Keratinocyte (primary cell): ENCODE measurements at regions not wholly inside any gene's neighbourhood (a gene's known extent, or its start where the extent isn't known, plus 50 kb on each side); places are given as distances from the start of the nearest gene placed in this dataset.

Experiments used
- DNase-seq: peaks from one replicate; pipeline ENCODE4 v3.0.0-alpha.2; 2011; ENCODE audit warnings: low read depth, missing footprints, low spot score
- FAIRE-seq: peaks from 2 replicates; lab custom pipeline; 2011; peaks lifted over from hg19 to GRCh38; lab: Jason Lieb, UNC
- H2AFZ ChIP-seq: 2 replicates; pipeline ENCODE4 v1.6.0; 2012; ENCODE audit warnings: low read length, control low read depth, inconsistent platforms; ENCODE audit not compliant: control insufficient read depth
- H3K27ac ChIP-seq: 2 replicates; pipeline ENCODE4 v1.5.1; 2011; ENCODE audit warnings: low read length; ENCODE audit not compliant: control insufficient read depth, insufficient read depth
- H3K27me3 ChIP-seq: 3 replicates; pipeline ENCODE4 v1.6.0; 2011; ENCODE audit warnings: low read length; ENCODE audit not compliant: control insufficient read depth, insufficient read depth; ENCODE audit errors: extremely low read depth
- H3K36me3 ChIP-seq, 2 experiments: 2 replicates in 1 of 2; 3 replicates in 1 of 2; pipeline ENCODE4 v1.5.1; 2011; ENCODE audit warnings: low read length in 2 of 2, mild to moderate bottlenecking in 1 of 2; ENCODE audit not compliant: control insufficient read depth in 2 of 2, insufficient read depth in 2 of 2; ENCODE audit errors: extremely low read depth in 1 of 2
- H3K4me1 ChIP-seq: 3 replicates; pipeline ENCODE4 v1.5.1; 2011; ENCODE audit warnings: low read length; ENCODE audit not compliant: control insufficient read depth, insufficient read depth; ENCODE audit errors: extremely low read depth
- H3K4me2 ChIP-seq: 3 replicates; pipeline ENCODE4 v1.6.0; 2011; ENCODE audit warnings: low read depth, low read length; ENCODE audit not compliant: control insufficient read depth, insufficient read depth; ENCODE audit errors: extremely low read depth
- H3K4me3 ChIP-seq, 3 experiments: fragments of 200-600 bp in 1 of 3; sonication (generic) in 1 of 3; 2 replicates in 2 of 3; 3 replicates in 1 of 3; pipeline ENCODE4 v1.5.1; 2011 to 2016; ENCODE audit warnings: low read length in 3 of 3, mild to moderate bottlenecking in 3 of 3, control low read depth in 2 of 3, inconsistent platforms in 1 of 3, low read depth in 1 of 3, mixed read lengths in 1 of 3, mixed run types in 1 of 3, moderate library complexity in 1 of 3; ENCODE audit not compliant: control insufficient read depth in 2 of 3, insufficient read depth in 2 of 3; ENCODE audit errors: extremely low read depth in 1 of 3
- H3K79me2 ChIP-seq: 2 replicates; pipeline ENCODE4 v1.6.0; 2012; ENCODE audit warnings: low read length; ENCODE audit not compliant: control insufficient read depth, insufficient read depth
- H3K9ac ChIP-seq: 3 replicates; pipeline ENCODE4 v1.6.0; 2011; ENCODE audit warnings: low read length; ENCODE audit not compliant: control insufficient read depth, insufficient read depth; ENCODE audit errors: extremely low read depth
- H3K9me1 ChIP-seq: 3 replicates; pipeline ENCODE4 v1.6.0; 2011; ENCODE audit warnings: low read length; ENCODE audit not compliant: control insufficient read depth, insufficient read depth; ENCODE audit errors: extremely low read depth
- H3K9me3 ChIP-seq: 2 replicates; pipeline ENCODE4 v1.5.1; 2012; ENCODE audit warnings: low read depth, low read length; ENCODE audit not compliant: control insufficient read depth
- H4K20me1 ChIP-seq: 3 replicates; pipeline ENCODE4 v1.6.0; 2011; ENCODE audit warnings: low read length; ENCODE audit not compliant: control insufficient read depth, insufficient read depth; ENCODE audit errors: extremely low read depth
- EZH2 ChIP-seq: IDR thresholded peaks from one replicate; pipeline ENCODE4 v1.6.1; 2012; ENCODE audit warnings: inconsistent platforms, mild to moderate bottlenecking, low read length, moderate library complexity
- dilution Hi-C: fragments of 300-500 bp; cut with MboI; formaldehyde crosslinking; loops from one replicate; pipeline ENCODE4 v1.7.0; 2020; ENCODE audit warnings: low sequenced_read_pairs; ENCODE audit not compliant: extremely low pct_ligation_motif_present
- TF ChIP-seq, protein P1 (sequence below), 3 experiments: IDR thresholded peaks in 1 of 3; conservative IDR thresholded peaks in 1 of 3; optimal IDR thresholded peaks in 1 of 3; 2 replicates in 2 of 3; 3 replicates in 1 of 3; pipeline versions ENCODE3 to v1.5.1; 2011; ENCODE audit warnings: low read length in 3 of 3, mild to moderate bottlenecking in 3 of 3, moderate library complexity in 2 of 3, control low read depth in 1 of 3, inconsistent platforms in 1 of 3; ENCODE audit not compliant: insufficient read depth in 2 of 3; ENCODE audit errors: extremely low read depth in 1 of 3

DNA sequence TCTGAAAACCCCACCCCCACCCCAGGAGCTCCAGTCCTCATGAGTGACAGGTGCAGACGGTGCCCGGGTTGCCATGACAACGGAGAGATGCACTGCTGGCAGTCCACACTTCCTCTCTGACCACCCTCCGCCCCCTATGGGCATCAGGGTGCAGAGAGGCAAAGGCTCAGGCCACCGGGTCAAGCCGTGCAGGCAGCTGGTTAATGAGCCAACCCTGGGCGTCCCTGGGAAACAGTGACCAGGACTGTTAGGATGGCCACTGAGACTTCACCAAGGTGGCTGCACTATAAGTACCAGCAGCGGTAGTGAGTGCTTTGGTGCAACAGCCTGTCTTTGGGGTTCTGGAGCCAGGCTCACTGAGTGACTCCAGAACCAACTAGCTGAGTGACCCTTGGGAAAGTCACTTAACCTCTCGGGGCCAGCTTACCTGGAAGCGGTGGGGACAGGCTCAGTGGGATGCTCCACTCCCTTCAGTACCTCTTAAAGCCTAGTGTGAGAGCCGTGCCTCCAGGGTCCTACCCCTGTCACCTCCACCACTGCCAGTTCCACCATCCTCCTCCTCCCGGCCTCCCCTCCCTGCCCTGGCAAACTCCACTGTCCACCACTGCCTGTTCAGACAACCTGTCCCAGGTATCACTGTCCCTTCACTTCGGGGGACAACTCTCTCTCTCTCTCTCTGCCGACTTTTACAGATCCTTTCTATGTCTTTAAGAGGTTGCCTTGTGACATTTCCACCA, 121.0 kb upstream of the PRR20G start:
- H2AFZ ChIP-seq, result no peak overlapping the region
- H3K36me3 ChIP-seq, result no peaks in the 10 kb centered on the region
- DNase-seq, result no peak
- H3K27ac ChIP-seq, result no peak overlapping the region
- no peaks in the 10 kb centered on the region for H3K9me3 ChIP-seq
- no peak overlapping the region for H3K9ac ChIP-seq
- peaks cover 22% of the 10 kb centered on the region for H3K27me3 ChIP-seq
- FAIRE-seq, result no peak
- TF ChIP-seq EZH2, result no peak
- TF ChIP-seq, protein P1, sequence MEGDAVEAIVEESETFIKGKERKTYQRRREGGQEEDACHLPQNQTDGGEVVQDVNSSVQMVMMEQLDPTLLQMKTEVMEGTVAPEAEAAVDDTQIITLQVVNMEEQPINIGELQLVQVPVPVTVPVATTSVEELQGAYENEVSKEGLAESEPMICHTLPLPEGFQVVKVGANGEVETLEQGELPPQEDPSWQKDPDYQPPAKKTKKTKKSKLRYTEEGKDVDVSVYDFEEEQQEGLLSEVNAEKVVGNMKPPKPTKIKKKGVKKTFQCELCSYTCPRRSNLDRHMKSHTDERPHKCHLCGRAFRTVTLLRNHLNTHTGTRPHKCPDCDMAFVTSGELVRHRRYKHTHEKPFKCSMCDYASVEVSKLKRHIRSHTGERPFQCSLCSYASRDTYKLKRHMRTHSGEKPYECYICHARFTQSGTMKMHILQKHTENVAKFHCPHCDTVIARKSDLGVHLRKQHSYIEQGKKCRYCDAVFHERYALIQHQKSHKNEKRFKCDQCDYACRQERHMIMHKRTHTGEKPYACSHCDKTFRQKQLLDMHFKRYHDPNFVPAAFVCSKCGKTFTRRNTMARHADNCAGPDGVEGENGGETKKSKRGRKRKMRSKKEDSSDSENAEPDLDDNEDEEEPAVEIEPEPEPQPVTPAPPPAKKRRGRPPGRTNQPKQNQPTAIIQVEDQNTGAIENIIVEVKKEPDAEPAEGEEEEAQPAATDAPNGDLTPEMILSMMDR (optimal IDR thresholded peaks at IDR 0.05 in 1 of 3, IDR thresholded peaks at IDR 0.05 in 1 of 3, conservative IDR thresholded peaks at IDR 0.05 in 1 of 3; ENCODE audit: extremely low read depth in 1 of 3, insufficient read depth in 2 of 3, low read length in 3 of 3), result no peak
- no peaks in the 10 kb centered on the region for H3K9me1 ChIP-seq
- no peaks in the 10 kb centered on the region for H4K20me1 ChIP-seq
- no peak overlapping the region for H3K4me2 ChIP-seq
- no peak overlapping the region for H3K4me3 ChIP-seq
- dilution Hi-C loops, result no loop called here
- H3K4me1 ChIP-seq, result no peaks in the 10 kb centered on the region
- H3K79me2 ChIP-seq, result no peaks in the 10 kb centered on the region

DNA sequence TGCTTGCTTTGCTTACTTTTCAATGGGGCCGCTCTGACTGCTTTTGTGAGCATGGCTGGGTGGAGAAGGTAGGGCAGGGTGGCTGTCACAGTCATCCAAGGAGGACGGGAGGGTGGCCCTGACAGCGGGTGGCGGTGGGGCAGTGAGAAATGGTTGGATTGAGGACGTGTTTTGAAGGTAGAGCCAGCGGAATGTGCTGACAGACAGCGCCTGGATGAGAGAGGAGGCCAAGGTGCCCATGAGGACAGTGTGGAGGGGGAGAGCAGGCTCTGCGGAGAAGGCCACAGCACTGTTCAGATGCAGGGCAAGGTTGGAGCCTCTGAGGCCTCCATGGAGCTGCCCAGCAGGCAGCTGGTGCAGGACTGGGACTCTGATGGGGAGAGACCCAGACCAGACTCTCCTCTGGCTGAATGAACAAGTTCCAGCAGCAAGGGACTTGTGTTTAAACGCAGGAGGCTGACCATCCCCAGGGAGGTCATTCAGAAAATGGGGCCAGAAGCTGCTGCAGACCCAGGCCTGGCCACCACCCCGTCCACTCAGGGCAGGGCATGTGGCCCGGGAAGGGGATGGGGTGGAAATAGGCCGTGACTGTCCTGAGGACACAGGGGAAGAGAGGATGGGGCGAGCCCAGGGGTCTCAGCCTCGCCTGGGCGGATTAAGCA, 120.3 kb upstream of the PRR20G start:
- Histone ChIP-seq H3K4me1 (no peaks in the 10 kb centered on the region), H3K4me2 (no peak overlapping the region), H3K9ac (no peak overlapping the region), H3K36me3 (no peaks in the 10 kb centered on the region), H3K79me2 (no peaks in the 10 kb centered on the region), H3K27me3 (peaks cover 22% of the 10 kb centered on the region), H3K4me3 (no peak overlapping the region), H2AFZ (no peak overlapping the region), H3K9me3 (no peaks in the 10 kb centered on the region), H3K9me1 (no peaks in the 10 kb centered on the region), H3K27ac (no peak overlapping the region), H4K20me1 (no peaks in the 10 kb centered on the region)
- dilution Hi-C loops, result no loop called here
- no peak for FAIRE-seq
- DNase-seq, result no peak
- TF ChIP-seq EZH2, result no peak
- TF ChIP-seq, protein P1 (optimal IDR thresholded peaks at IDR 0.05 in 1 of 3, IDR thresholded peaks at IDR 0.05 in 1 of 3, conservative IDR thresholded peaks at IDR 0.05 in 1 of 3; ENCODE audit: extremely low read depth in 1 of 3, insufficient read depth in 2 of 3, low read length in 3 of 3), result no peak
